NCI-H1092 treated with DMSO at 0.1 percent for 48 hours (cell line): ENCODE measurements at regions not wholly inside any gene's neighbourhood (a gene's known extent, or its start where the extent isn't known, plus 50 kb on each side); places are given as distances from the start of the nearest gene placed in this dataset.

Experiments used
- DNase-seq: peaks from one replicate; lab custom pipeline; 2025; lab: John Stamatoyannopoulos, UW

DNA sequence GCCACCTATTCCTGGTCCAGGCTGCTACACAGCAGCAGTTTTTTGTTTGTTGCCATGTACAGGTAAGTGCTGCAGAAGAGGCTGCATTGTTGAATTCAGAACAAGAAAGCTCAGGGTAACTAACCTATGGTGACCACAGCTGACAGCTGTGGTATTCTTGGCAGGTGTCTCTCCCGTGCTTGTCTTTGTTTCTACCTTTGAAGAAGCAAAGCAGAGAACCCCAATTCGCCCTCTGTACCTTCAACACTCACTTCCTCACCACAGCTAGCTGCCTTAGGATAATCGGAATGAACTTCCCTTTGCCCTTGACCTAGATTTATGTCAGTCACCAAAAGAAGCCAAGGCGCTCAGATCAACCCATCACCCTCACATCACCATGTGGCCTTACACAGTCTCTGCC is 1703.3 kb upstream of the SLC10A2 start:
- DNase-seq, result no peak

DNA sequence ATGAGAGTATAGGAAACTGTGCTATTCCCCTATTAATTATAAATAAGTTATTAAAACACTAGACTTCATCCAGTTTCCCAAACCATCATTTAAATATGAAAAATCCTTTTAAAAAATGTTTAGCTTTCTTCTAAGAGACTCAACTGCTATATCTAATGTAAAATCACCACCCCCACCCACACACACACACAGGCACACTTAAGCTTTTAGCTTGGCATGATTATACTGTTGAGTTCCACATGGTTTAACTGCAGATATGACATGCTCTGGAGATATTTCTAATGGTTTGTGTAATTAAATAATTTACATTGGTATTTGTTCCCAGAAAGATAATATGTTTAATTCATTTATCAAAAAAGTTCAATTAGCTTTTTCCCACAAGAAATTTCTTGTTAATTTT is 1700.1 kb upstream of the SLC10A2 start:
- DNase-seq, result no peak

DNA sequence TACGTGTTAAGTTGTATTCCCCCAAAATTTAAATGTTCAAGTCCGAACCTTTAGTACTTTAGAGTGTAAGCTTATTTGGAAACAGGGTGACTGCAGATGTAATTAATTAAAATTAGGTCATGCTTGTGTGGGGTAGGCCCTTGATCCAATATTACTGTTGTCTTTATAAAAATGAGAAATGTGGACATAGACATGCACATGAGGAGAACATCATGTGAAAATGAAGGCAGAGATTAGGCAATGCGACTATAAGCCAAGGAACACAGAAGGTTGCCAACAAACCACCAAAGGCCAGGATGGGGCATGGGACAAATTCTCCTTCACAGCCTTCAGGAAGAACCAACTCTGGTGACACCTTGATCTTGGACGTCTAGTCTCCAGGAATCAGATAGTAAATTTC is 1698.4 kb upstream of the SLC10A2 start:
- DNase-seq, result no peak

- no peak for DNase-seq
These were observed 1692.9 kb upstream of the SLC10A2 start for GRCh38 chr13:104759069-104759468.

- no peak for DNase-seq
These were observed 1691.5 kb upstream of the SLC10A2 start for GRCh38 chr13:104757712-104758111.

- no peak for DNase-seq
These were observed 1684.2 kb upstream of the SLC10A2 start for GRCh38 chr13:104750377-104750776.

GRCh38 chr13:104740641-104741222 is 1674.5 kb upstream of the SLC10A2 start:
- no peak for DNase-seq

- no peak for DNase-seq
These were observed 1671.5 kb upstream of the SLC10A2 start for GRCh38 chr13:104737713-104738112.

DNA sequence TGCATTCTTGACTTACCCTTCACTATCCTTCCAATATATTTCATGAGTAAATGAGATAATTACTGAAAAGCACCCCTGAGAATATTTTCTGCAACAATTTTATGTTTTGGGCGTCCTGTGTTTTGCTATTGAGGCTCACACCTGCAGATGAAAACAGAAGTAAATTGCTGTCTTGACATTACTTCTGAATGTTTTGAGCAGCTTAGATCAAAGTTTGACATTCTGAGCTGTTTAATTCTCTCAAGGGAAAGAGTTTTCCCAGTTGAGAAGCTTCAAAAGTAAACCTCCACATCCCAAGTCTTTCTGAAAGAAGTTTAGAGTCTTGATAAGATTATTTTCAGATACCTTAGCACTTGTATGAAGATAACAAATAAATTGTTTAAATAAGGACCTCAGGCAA is 1667.2 kb upstream of the SLC10A2 start:
- no peak for DNase-seq

DNA sequence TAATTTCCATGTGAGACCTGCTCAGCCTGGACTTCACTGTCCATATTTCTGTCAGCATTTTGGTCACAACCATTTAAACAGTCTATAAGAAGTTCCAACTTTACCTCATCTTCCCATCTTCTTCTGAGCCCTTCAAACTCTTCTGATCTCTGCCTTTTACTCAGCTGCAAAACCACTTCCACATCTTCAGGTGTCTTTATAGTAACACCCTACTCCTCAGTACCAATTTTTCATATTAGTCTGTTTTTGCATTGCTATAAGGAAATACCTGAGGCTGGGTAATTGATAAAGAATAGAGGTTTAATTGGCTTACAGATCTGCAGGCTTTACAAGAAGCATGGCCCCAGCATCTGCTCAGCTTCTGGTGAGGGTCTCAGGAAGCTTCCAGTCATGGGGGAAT is 1648.9 kb upstream of the SLC10A2 start:
- no peak for DNase-seq

- no peak for DNase-seq
These were observed 1639.0 kb upstream of the SLC10A2 start for GRCh38 chr13:104705031-104705750.

DNA sequence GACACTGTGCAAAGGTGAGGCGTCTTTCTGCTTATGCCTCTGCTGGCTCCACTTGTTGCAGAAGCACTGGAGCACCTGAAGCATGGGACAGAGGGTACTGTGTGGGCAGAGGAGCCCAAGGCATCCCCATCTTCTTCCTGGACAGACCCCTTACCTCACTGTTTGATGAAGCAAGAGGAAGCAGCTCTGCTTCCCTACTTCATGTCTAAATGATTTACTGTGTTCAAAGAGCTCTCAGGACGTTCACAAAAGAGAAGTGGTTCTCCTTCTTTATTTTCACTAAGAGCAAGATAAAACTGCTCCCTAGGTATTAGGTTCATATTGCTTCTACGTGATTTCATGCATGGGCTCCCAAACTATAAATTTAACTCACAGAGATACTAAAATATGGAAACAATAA is 1635.4 kb upstream of the SLC10A2 start:
- DNase-seq, result no peak

DNA sequence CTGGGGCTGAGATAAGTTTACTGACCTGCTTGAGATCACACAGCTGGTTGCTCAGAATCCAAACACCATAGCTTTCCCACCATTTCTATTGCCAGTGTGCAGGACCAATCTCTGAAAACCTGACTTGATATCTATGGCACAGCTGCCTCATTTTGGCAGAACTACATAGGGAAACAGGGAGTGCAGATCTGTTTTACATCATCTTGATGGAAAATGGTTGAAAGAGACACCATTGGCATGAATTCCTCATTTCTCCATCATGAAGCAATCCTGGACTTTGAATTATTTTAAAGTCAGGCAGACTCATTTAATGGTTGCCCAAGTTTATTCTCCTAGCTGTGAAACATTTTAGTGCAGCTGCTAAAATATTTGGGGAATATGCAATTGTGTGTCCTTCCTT is 1628.2 kb upstream of the SLC10A2 start:
- DNase-seq, result no peak

DNA sequence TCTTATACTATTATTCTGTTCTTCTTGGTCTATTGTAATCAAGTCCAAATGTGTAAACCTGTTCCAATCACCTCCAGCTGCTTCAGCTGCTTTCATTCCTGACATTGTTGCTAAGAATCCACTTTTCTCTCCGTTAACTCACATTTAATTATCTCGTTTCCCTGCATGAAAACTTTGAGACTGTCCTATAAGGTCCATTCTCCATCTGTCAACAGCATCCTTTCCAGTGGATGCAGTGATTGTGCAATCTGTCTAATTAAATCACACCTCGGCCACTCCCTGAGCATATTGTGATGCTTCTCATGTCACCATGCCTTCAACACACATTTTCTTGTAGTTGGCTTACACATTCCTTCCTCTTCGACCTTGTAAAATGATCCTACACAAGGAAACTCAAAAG is 1626.9 kb upstream of the SLC10A2 start:
- no peak for DNase-seq

GRCh38 chr13:104691767-104692467 is 1625.7 kb upstream of the SLC10A2 start:
- DNase-seq, result no peak

DNA sequence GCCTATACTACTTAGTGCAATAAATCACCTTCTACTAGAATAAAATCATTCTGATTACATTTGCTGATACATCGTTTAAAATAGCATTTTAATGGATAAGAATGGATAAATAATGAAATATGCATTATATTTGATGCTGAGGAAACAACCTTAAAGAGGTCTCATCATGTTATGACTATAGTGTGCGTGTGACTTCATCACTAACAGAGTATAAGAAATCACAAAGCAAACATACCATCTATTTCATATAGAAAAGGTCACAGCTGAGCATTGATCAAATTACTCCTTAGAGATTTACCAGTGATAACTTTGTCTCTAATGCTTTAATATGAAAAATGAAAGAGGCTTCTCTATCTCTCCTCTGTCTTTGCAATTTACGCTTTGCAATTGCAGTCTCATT is 1620.3 kb upstream of the SLC10A2 start:
- DNase-seq, result no peak

DNA sequence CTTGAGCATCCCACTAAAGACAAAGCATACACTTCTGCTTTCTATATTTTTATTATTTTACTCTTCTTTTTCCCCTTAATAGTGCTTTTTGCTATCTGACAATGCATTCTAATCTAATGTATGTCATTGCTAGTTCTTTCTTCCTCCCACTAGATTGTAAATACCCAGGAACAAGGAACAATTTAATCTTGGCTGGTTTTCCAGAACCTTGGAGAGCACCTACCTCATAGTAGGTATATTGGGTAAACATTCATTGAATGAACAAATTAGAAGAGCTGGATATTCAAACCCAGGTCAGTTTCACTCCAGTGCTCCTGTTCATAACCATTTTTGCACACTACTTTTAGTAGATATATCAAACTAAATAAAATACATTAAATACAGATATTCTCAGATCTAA is 1617.6 kb upstream of the SLC10A2 start:
- no peak for DNase-seq

GRCh38 chr13:104678161-104678560 is 1611.9 kb upstream of the SLC10A2 start:
- DNase-seq, result no peak

GRCh38 chr13:104671901-104672300 is 1605.7 kb upstream of the SLC10A2 start:
- no peak for DNase-seq

DNA sequence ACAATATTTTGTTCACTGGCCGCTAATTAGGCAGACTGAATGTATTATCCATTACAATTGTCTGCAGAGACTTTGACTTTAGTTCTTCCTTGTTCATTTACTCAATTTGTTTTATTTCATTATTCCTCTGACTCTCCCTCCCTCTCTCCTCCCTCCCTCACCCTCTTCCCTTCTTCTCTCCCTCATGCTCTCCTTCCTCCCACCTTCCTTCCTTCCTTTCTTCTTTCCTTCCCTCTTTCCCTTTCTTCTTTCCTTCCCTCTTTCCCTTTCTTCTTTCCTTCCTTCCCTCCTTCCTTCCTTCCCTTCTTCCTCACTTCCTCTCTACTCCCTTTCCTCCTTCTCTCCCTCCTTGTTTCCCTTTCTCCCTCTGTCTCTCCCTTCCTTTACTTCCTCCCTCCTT is 1591.0 kb upstream of the SLC10A2 start:
- no peak for DNase-seq

DNA sequence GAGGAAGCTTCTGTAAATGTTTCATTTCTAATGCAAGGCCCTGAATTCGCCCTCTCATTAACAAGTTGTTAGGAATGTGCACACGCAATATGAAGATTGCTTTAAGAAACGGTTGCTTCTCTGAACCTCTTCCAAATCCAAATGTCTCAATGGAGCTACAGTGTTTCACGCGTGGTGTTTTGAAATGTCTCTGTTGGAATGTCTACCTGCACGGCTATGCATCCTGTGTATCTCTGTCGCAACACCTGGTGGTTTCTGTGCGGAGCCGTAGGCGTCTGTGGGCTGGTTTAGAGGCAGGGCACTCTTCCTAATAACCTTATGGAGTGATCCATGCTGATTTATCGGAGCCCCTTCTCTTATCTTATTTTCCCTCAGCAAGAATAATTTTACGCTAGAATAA is 1584.2 kb upstream of the SLC10A2 start:
- no peak for DNase-seq

DNA sequence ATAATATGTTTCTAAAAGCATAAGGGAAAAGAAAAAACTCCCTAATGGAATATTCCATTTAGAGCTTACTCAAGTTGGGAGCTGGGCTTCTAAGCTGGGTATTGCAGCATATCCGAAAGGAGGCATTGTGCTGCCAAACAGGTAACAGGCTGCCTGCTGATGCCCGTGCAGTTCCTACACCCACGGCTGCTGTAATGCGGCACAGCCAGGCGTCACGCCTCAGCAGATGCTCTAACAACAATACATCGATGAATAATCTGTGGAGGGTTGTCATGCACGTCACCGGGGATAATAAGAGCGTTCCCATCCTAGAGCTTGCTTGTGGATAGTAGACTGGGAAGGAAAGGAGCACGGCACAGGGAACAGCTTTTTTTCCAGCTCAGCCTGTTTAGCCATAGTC is 1582.1 kb upstream of the SLC10A2 start:
- DNase-seq, result no peak

DNA sequence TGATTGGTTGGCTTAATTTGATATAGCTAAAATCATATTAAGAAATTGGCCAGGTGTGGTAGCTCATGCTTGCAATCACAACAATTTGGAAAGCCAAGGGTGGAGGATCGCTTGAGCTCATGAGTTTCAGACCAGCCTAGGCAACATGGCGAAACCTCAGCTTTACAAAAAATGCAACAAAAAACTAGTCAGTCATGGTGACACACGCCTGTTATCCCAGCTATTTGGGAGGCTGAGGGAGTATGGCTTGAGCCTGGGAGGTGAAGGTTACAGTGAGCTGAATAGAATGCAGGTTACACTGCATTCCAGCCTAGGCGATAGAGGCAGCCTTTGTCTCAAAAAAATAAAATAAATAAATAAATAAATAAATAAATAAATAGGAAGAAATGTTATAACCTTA is 1579.6 kb upstream of the SLC10A2 start:
- DNase-seq, result no peak

GRCh38 chr13:104641309-104641708 is 1575.1 kb upstream of the SLC10A2 start:
- DNase-seq, result no peak
